HEK293 (cell line): ENCODE measurements at regions not wholly inside any gene's neighbourhood (a gene's known extent, or its start where the extent isn't known, plus 50 kb on each side); places are given as distances from the start of the nearest gene placed in this dataset.

Source experiments
- HOXD13 ChIP-seq: sonication (generic); formaldehyde crosslinking; IDR thresholded peaks from 2 replicates; pipeline ENCODE4 v1.8.0; 2022; ENCODE audit warnings: missing genetic modification reagents, borderline replicate concordance
- SETDB1 ChIP-seq: IDR thresholded peaks from one replicate; pipeline ENCODE4 v1.6.1; 2017; ENCODE audit warnings: mild to moderate bottlenecking, low read length, moderate library complexity, mixed read lengths; ENCODE audit not compliant: insufficient read length
- WT1 ChIP-seq: fragments of 450-650 bp; formaldehyde crosslinking; IDR thresholded peaks from 2 replicates; pipeline ENCODE4 v1.5.1; 2016; ENCODE audit warnings: missing biosample characterization, missing genetic modification characterization
- ZEB2 ChIP-seq: fragments of 450-650 bp; formaldehyde crosslinking; IDR thresholded peaks from 2 replicates; pipeline ENCODE4 v1.5.1; 2016; ENCODE audit warnings: missing biosample characterization, missing genetic modification characterization
- ZFP69B ChIP-seq: fragments of 450-650 bp; formaldehyde crosslinking; IDR thresholded peaks from 2 replicates; pipeline ENCODE4 v1.5.1; 2016; ENCODE audit warnings: missing biosample characterization, missing genetic modification characterization
- ZNF132 ChIP-seq: fragments of 450-650 bp; formaldehyde crosslinking; IDR thresholded peaks from 2 replicates; pipeline ENCODE4 v1.5.1; 2017; ENCODE audit warnings: missing biosample characterization, missing genetic modification characterization, borderline replicate concordance
- ZNF175 ChIP-seq: fragments of 450-650 bp; formaldehyde crosslinking; IDR thresholded peaks from 2 replicates; pipeline ENCODE4 v1.5.1; 2016; ENCODE audit warnings: missing biosample characterization, missing genetic modification characterization
- ZNF19 ChIP-seq: fragments of 450-650 bp; formaldehyde crosslinking; IDR thresholded peaks from 2 replicates; pipeline ENCODE4; 2016; ENCODE audit warnings: missing biosample characterization, missing genetic modification characterization, low read depth
- ZNF2 ChIP-seq: fragments of 450-650 bp; formaldehyde crosslinking; IDR thresholded peaks from 2 replicates; pipeline ENCODE4 v1.5.1; 2016; ENCODE audit warnings: missing biosample characterization, missing genetic modification characterization
- ZNF23 ChIP-seq: fragments of 450-650 bp; formaldehyde crosslinking; IDR thresholded peaks from 2 replicates; pipeline ENCODE4 v1.5.1; 2016; ENCODE audit warnings: missing biosample characterization, missing genetic modification characterization, borderline replicate concordance
- ZNF501 ChIP-seq: fragments of 450-650 bp; formaldehyde crosslinking; IDR thresholded peaks from 2 replicates; pipeline ENCODE4 v1.5.1; 2016; ENCODE audit warnings: missing biosample characterization, missing genetic modification characterization
- ZNF561 ChIP-seq: fragments of 450-650 bp; IDR thresholded peaks from 2 replicates; pipeline ENCODE4 v1.5.1; 2018; ENCODE audit warnings: missing biosample characterization, missing genetic modification characterization, borderline replicate concordance
- ZNF610 ChIP-seq: fragments of 450-650 bp; formaldehyde crosslinking; IDR thresholded peaks from 2 replicates; pipeline ENCODE4 v1.5.1; 2016; ENCODE audit warnings: missing biosample characterization, missing genetic modification characterization, borderline replicate concordance
- ZNF624 ChIP-seq: fragments of 450-650 bp; formaldehyde crosslinking; IDR thresholded peaks from 2 replicates; pipeline ENCODE4 v1.5.1; 2017; ENCODE audit warnings: missing biosample characterization, missing genetic modification characterization
- ZXDB ChIP-seq: fragments of 450-650 bp; formaldehyde crosslinking; IDR thresholded peaks from 2 replicates; pipeline ENCODE4 v1.5.1; 2016; ENCODE audit warnings: missing biosample characterization, missing genetic modification characterization
- TF ChIP-seq, protein P1 (sequence below): fragments of 450-650 bp; formaldehyde crosslinking; conservative IDR thresholded peaks from 2 replicates; pipeline ENCODE4 v1.5.1; 2016; ENCODE audit warnings: low read depth, missing biosample characterization, missing genetic modification characterization
- TF ChIP-seq, protein P2 (sequence below): fragments of 450-650 bp; formaldehyde crosslinking; IDR thresholded peaks from 2 replicates; pipeline ENCODE4 v1.5.1; 2017; ENCODE audit warnings: missing biosample characterization, missing genetic modification characterization
- TF ChIP-seq, protein P3 (sequence below): fragments of 450-650 bp; formaldehyde crosslinking; IDR thresholded peaks from 2 replicates; pipeline ENCODE4 v1.5.1; 2016; ENCODE audit warnings: missing biosample characterization, missing genetic modification characterization, borderline replicate concordance
- TF ChIP-seq, protein P4 (sequence below): fragments of 450-650 bp; formaldehyde crosslinking; IDR thresholded peaks from 2 replicates; pipeline ENCODE4 v1.5.1; 2016; ENCODE audit warnings: missing biosample characterization, missing genetic modification characterization
- TF ChIP-seq, protein P5 (sequence below): fragments of 450-650 bp; formaldehyde crosslinking; IDR thresholded peaks from 2 replicates; pipeline ENCODE4 v1.5.1; 2016; ENCODE audit warnings: missing biosample characterization, missing genetic modification characterization
- TF ChIP-seq, protein P6 (sequence below): fragments of 450-650 bp; formaldehyde crosslinking; IDR thresholded peaks from 2 replicates; pipeline ENCODE4 v1.5.0; 2017; ENCODE audit warnings: missing biosample characterization, missing genetic modification characterization, borderline replicate concordance
- TF ChIP-seq, protein P7 (sequence below): fragments of 450-650 bp; formaldehyde crosslinking; IDR thresholded peaks from 2 replicates; pipeline ENCODE4 v1.5.1; 2016; ENCODE audit warnings: missing biosample characterization, missing genetic modification characterization

DNA sequence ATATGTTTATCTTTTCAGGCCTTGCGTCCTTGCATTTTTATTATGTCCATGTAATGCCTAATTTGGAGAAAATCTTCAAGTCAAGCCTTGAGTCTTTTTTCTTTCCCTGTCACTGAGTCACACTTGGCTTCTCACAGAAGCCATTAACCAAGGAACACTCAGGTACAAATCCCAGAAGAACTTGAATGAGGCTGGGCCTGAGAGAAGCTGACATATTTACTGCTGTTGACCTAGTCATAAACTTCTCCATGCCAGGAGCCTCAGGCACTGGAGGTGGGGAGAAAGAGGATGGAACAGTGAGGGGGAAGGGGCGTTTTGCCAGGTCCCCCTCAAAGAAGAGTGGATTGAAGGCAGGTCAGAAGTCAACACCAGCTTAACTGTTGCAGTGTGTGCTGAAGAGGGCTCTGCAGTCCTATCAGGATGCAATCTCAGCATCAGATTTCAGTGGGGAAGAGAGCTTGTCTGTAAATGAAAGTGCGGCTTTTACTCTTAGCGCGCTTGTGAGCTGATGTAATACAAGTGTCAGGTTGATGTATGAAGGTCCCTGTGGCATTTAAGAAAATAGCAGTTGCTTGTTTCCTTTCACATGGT lies 526.0 kb downstream of the ETS1 start (continued):
- TF ChIP-seq, protein P1, sequence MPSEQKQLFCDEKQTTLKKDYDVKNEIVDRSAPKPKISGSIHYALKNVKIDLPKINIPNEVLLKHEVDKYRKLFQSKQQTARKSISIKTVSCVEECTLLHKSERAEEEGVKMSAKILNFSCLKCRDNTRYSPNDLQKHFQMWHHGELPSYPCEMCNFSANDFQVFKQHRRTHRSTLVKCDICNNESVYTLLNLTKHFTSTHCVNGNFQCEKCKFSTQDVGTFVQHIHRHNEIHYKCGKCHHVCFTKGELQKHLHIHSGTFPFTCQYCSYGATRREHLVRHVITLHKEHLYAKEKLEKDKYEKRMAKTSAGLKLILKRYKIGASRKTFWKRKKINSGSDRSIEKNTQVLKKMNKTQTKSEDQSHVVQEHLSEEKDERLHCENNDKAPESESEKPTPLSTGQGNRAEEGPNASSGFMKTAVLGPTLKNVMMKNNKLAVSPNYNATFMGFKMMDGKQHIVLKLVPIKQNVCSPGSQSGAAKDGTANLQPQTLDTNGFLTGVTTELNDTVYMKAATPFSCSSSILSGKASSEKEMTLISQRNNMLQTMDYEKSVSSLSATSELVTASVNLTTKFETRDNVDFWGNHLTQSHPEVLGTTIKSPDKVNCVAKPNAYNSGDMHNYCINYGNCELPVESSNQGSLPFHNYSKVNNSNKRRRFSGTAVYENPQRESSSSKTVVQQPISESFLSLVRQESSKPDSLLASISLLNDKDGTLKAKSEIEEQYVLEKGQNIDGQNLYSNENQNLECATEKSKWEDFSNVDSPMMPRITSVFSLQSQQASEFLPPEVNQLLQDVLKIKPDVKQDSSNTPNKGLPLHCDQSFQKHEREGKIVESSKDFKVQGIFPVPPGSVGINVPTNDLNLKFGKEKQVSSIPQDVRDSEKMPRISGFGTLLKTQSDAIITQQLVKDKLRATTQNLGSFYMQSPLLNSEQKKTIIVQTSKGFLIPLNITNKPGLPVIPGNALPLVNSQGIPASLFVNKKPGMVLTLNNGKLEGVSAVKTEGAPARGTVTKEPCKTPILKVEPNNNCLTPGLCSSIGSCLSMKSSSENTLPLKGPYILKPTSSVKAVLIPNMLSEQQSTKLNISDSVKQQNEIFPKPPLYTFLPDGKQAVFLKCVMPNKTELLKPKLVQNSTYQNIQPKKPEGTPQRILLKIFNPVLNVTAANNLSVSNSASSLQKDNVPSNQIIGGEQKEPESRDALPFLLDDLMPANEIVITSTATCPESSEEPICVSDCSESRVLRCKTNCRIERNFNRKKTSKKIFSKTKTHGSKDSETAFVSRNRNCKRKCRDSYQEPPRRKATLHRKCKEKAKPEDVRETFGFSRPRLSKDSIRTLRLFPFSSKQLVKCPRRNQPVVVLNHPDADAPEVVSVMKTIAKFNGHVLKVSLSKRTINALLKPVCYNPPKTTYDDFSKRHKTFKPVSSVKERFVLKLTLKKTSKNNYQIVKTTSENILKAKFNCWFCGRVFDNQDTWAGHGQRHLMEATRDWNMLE, result peak; percentile 28; the same call in 1 of the 2 replicates
- TF ChIP-seq, protein P2, sequence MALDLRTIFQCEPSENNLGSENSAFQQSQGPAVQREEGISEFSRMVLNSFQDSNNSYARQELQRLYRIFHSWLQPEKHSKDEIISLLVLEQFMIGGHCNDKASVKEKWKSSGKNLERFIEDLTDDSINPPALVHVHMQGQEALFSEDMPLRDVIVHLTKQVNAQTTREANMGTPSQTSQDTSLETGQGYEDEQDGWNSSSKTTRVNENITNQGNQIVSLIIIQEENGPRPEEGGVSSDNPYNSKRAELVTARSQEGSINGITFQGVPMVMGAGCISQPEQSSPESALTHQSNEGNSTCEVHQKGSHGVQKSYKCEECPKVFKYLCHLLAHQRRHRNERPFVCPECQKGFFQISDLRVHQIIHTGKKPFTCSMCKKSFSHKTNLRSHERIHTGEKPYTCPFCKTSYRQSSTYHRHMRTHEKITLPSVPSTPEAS (tag by site-specific recombination), result peak; percentile 76
- TF ChIP-seq ZEB2 (tag by site-specific recombination) (peak; percentile 61), SETDB1 (peak; percentile 41), WT1 (peak; percentile 92), ZNF501 (tag by site-specific recombination) (peak; percentile 80), ZFP69B (tag by site-specific recombination) (no peak), ZNF132 (tag by site-specific recombination) (no peak), ZNF19 (no peak), ZNF175 (tag by site-specific recombination) (no peak), ZXDB (tag by site-specific recombination) (peak; percentile 88), ZNF2 (tag by site-specific recombination) (peak; percentile 86), ZNF561 (tag by site-specific recombination) (peak; percentile 85), ZNF610 (peak; percentile 75; the same call in 1 of the 2 replicates), ZNF23 (tag by site-specific recombination) (no peak), ZNF624 (no peak), HOXD13 (CRISPR knock-in tag) (0 out of 2 replicates have a peak, but pooled peaks have one; percentile 38)
- TF ChIP-seq, protein P3, sequence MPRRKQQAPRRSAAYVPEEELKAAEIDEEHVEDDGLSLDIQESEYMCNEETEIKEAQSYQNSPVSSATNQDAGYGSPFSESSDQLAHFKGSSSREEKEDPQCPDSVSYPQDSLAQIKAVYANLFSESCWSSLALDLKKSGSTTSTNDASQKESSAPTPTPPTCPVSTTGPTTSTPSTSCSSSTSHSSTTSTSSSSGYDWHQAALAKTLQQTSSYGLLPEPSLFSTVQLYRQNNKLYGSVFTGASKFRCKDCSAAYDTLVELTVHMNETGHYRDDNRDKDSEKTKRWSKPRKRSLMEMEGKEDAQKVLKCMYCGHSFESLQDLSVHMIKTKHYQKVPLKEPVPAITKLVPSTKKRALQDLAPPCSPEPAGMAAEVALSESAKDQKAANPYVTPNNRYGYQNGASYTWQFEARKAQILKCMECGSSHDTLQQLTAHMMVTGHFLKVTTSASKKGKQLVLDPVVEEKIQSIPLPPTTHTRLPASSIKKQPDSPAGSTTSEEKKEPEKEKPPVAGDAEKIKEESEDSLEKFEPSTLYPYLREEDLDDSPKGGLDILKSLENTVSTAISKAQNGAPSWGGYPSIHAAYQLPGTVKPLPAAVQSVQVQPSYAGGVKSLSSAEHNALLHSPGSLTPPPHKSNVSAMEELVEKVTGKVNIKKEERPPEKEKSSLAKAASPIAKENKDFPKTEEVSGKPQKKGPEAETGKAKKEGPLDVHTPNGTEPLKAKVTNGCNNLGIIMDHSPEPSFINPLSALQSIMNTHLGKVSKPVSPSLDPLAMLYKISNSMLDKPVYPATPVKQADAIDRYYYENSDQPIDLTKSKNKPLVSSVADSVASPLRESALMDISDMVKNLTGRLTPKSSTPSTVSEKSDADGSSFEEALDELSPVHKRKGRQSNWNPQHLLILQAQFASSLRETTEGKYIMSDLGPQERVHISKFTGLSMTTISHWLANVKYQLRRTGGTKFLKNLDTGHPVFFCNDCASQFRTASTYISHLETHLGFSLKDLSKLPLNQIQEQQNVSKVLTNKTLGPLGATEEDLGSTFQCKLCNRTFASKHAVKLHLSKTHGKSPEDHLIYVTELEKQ, result peak; percentile 91
- TF ChIP-seq, protein P4, sequence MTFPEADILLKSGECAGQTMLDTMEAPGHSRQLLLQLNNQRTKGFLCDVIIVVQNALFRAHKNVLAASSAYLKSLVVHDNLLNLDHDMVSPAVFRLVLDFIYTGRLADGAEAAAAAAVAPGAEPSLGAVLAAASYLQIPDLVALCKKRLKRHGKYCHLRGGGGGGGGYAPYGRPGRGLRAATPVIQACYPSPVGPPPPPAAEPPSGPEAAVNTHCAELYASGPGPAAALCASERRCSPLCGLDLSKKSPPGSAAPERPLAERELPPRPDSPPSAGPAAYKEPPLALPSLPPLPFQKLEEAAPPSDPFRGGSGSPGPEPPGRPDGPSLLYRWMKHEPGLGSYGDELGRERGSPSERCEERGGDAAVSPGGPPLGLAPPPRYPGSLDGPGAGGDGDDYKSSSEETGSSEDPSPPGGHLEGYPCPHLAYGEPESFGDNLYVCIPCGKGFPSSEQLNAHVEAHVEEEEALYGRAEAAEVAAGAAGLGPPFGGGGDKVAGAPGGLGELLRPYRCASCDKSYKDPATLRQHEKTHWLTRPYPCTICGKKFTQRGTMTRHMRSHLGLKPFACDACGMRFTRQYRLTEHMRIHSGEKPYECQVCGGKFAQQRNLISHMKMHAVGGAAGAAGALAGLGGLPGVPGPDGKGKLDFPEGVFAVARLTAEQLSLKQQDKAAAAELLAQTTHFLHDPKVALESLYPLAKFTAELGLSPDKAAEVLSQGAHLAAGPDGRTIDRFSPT (tag by site-specific recombination), result peak; percentile 77
- TF ChIP-seq, protein P5, sequence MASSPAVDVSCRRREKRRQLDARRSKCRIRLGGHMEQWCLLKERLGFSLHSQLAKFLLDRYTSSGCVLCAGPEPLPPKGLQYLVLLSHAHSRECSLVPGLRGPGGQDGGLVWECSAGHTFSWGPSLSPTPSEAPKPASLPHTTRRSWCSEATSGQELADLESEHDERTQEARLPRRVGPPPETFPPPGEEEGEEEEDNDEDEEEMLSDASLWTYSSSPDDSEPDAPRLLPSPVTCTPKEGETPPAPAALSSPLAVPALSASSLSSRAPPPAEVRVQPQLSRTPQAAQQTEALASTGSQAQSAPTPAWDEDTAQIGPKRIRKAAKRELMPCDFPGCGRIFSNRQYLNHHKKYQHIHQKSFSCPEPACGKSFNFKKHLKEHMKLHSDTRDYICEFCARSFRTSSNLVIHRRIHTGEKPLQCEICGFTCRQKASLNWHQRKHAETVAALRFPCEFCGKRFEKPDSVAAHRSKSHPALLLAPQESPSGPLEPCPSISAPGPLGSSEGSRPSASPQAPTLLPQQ (tag by site-specific recombination), result no peak
- TF ChIP-seq, protein P6, sequence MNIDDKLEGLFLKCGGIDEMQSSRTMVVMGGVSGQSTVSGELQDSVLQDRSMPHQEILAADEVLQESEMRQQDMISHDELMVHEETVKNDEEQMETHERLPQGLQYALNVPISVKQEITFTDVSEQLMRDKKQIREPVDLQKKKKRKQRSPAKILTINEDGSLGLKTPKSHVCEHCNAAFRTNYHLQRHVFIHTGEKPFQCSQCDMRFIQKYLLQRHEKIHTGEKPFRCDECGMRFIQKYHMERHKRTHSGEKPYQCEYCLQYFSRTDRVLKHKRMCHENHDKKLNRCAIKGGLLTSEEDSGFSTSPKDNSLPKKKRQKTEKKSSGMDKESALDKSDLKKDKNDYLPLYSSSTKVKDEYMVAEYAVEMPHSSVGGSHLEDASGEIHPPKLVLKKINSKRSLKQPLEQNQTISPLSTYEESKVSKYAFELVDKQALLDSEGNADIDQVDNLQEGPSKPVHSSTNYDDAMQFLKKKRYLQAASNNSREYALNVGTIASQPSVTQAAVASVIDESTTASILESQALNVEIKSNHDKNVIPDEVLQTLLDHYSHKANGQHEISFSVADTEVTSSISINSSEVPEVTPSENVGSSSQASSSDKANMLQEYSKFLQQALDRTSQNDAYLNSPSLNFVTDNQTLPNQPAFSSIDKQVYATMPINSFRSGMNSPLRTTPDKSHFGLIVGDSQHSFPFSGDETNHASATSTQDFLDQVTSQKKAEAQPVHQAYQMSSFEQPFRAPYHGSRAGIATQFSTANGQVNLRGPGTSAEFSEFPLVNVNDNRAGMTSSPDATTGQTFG (tag by site-specific recombination), result no peak
- TF ChIP-seq, protein P7, sequence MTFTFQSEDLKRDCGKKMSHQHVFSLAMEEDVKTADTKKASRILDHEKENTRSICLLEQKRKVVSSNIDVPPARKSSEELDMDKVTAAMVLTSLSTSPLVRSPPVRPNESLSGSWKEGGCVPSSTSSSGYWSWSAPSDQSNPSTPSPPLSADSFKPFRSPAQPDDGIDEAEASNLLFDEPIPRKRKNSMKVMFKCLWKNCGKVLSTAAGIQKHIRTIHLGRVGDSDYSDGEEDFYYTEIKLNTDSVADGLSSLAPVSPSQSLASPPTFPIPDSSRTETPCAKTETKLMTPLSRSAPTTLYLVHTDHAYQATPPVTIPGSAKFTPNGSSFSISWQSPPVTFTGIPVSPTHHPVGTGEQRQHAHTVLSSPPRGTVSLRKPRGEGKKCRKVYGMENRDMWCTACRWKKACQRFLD (tag by site-specific recombination), result no peak
